Psoas muscle (tissue), 7 donors: ENCODE measurements at regions not wholly inside any gene's neighbourhood (a gene's known extent, or its start where the extent isn't known, plus 50 kb on each side); places are given as distances from the start of the nearest gene placed in this dataset.
"Not testable (repeated sequence)": the region's sequence is repeated elsewhere in the genome, so short reads cannot be mapped to it uniquely, and the experiment has no call there.

Experiments
- ATAC-seq, 4 donors: fragments of 200-7000 bp; cut with Tn5 transposase; one replicate each; pipeline ENCODE4 v1.9.1; 2020; ENCODE audit warnings: moderate library complexity in 3 of 4, mild to moderate bottlenecking in 2 of 4
- DNase-seq, 2 donors: peaks; one replicate each; pipeline ENCODE4 v3.0.0-alpha.2; 2020
- H3K27ac ChIP-seq: fragments of 200-600 bp; one replicate; pipeline ENCODE4 v1.8.0; 2022
- H3K27me3 ChIP-seq, 3 donors: fragments of 200-600 bp in 1 of 3; one replicate each; pipeline versions ENCODE4 v1.6.1 to v1.8.0; 2013 to 2022; ENCODE audit warnings: low read length in 2 of 3, mild to moderate bottlenecking in 2 of 3, moderate library complexity in 1 of 3; ENCODE audit not compliant: insufficient read depth in 3 of 3
- H3K36me3 ChIP-seq, 2 donors: fragments of 200-600 bp in 1 of 2; one replicate each; pipeline versions ENCODE4 v1.6.1 to v1.8.0; 2013 to 2022; ENCODE audit warnings: low read depth in 1 of 2, mild to moderate bottlenecking in 1 of 2, moderate library complexity in 1 of 2; ENCODE audit not compliant: insufficient read depth in 1 of 2
- H3K4me1 ChIP-seq: fragments of 200-600 bp; one replicate; pipeline ENCODE4 v1.8.0; 2022
- H3K4me3 ChIP-seq: fragments of 200-600 bp; one replicate; pipeline ENCODE4 v1.8.0; 2022; ENCODE audit warnings: mild to moderate bottlenecking
- H3K9me3 ChIP-seq: fragments of 200-600 bp; one replicate; pipeline ENCODE4 v1.8.0; 2022
- WGBS, 3 donors: extraction: QIAGEN DNeasy Blood & Tissue Kit; methylation state at CpG; one replicate each; pipeline versions ENCODE4 v1.1.6 to v1.1.7; 2013; 5-methylcytosine and 5-hydroxymethylcytosine counted together
- intact Hi-C, 2 donors: fragments of 100-400 bp; cut with DNase I; formaldehyde crosslinking; loops; one replicate each; pipeline versions ENCODE4 v1.11.0 to v1.14.2; 2022
- donor health status: healthy with polysubstance abuse.
- donor health status: DM: no; HTN: no; CAD: no; lungs with moderate emphysema.
- donor health status: Bipolar disorder and iron deficiency.
- donor health status: healthy.
- donor health status: DM: yes; HTN: yes; CAD: no.
- donor health status: DM: no; HTN: no; CAD: no.
- donor health status: DM: yes; HTN: yes; CAD: no.

DNA sequence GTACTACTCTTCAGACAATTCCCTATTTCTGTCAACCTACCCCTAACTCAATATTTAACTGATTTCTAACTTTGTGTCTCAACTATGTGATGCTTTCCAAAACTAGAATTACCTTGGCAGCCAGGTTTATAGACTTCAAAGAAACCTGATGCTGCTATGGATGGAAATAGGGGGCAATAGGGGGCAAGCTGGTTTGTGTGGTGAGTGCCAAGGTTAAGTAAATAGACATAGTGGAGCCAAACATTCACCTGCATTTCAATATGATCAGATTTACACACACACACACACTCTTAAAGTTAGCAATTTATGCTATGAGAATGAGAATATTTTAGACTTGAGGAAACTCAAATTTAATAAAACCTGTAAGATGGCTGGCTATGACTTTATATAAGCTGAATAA lies 784.6 kb downstream of the TTLL7 start:
- ATAC-seq, intact Hi-C loops, H3K27me3 ChIP-seq, DNase-seq, H3K36me3 ChIP-seq, H3K27ac ChIP-seq, H3K9me3 ChIP-seq, H3K4me3 ChIP-seq, H3K4me1 ChIP-seq: not testable (repeated sequence)

GRCh38 chr1:83213648-83214047 lies 785.3 kb downstream of the TTLL7 start:
- H3K4me1 ChIP-seq, H3K36me3 ChIP-seq, intact Hi-C loops, H3K9me3 ChIP-seq, ATAC-seq, H3K27ac ChIP-seq, H3K4me3 ChIP-seq, H3K27me3 ChIP-seq, DNase-seq: not testable (repeated sequence)
- 89 to 100% (median 92%) methylated on average over 2 to 3 of the region's 3 CpGs for WGBS, 3 donors

DNA sequence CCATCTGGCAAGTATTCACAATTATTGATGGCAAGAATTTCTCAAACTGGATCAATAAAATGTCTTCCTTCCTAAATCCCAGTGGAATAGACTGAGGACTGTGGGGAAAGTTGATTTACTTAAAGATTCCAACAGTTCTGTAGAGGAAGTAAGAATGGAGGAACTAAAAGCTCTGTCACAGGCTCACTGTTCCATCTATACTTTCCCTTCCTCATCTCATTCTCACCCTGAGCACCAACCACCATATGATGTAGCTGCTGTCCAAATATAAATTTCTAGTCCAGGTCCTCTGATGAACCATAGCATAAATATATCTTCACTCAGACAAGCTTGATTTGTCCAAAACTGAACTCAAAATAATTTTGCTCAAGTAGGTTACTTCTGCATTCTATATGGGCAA lies 786.9 kb downstream of the TTLL7 start:
- DNase-seq, H3K4me3 ChIP-seq, H3K27ac ChIP-seq, H3K27me3 ChIP-seq, H3K4me1 ChIP-seq, H3K36me3 ChIP-seq, intact Hi-C loops, H3K9me3 ChIP-seq, ATAC-seq: not testable (repeated sequence)

DNA sequence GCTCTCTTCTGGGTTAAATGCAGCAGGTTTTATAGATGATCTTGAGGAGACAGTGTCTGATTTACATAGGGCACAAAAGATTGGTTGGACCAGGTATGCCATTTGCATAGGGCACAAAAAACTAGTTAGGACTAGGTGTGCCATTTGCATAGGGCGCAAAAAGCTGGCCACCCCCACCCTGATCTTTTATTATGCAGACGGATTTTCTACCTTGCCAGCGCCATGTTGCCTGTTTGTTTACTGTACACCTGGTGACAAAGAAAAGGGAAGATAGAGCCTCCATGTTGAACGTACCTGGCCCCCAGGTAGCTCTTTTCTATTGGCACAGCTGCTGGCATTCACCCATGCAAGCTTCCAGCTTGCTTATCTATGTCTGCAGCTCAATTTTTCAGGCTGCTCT lies 790.4 kb downstream of the TTLL7 start:
- H3K4me3 ChIP-seq, H3K36me3 ChIP-seq, intact Hi-C loops, H3K9me3 ChIP-seq, DNase-seq, H3K27me3 ChIP-seq, H3K4me1 ChIP-seq, H3K27ac ChIP-seq, ATAC-seq: not testable (repeated sequence)
- 92 to 95% (median 92%) methylated on average over 4 of the region's 4 CpGs for WGBS, 3 donors

DNA sequence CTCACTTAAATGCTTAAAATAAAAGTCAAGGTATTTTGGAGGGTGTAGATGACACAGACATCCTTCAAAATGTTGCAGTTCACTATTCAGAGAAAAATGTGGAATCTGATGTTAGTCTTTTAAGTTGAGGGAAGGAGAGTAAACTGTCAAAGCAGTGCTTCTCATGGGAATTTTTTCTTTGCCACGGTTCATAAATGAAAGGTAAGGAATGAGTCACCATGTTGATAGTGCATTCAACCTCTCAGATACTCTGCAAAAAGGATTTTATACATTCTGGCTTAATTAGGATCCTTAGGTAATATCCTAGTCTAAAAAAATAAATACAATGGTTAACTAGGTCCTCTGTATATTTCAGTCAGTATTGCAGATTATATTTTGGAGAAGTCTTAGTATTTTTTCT lies 804.3 kb downstream of the TTLL7 start:
- 41 to 69% (median 54%) methylated on average over 1 of the region's 1 CpG for WGBS, 3 donors
- H3K36me3 ChIP-seq, intact Hi-C loops, H3K27me3 ChIP-seq, DNase-seq, H3K27ac ChIP-seq, H3K9me3 ChIP-seq, H3K4me1 ChIP-seq, H3K4me3 ChIP-seq, ATAC-seq: not testable (repeated sequence)

GRCh38 chr1:83182033-83182728 lies 816.8 kb downstream of the TTLL7 start:
- H3K9me3 ChIP-seq, H3K4me3 ChIP-seq, intact Hi-C loops, H3K36me3 ChIP-seq, ATAC-seq, H3K4me1 ChIP-seq, DNase-seq, H3K27me3 ChIP-seq, H3K27ac ChIP-seq: not testable (repeated sequence)
- WGBS, 3 donors = 83 to 94% (median 89%) methylated on average over 24 to 26 of the region's 26 CpGs

DNA sequence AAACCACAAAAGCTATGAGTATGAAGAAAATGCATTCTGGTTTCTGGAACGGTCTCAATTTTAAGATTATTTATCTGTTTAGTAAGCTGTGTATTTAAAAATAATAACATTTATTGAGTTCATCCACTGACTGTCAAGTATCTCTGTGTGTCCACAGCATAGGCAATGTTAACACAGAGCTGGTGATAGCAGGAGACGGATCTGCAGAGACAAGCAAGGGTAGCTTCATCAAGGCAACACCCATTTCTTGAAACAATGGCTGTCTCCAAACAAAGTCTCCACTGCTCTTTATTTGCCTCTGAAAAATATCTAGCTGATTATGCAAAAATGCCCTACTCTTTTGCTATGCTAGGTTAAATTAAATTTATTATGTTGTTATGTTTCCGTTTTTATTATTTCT lies 818.3 kb downstream of the TTLL7 start:
- H3K36me3 ChIP-seq, ATAC-seq, intact Hi-C loops, H3K9me3 ChIP-seq, H3K27me3 ChIP-seq, H3K27ac ChIP-seq, H3K4me3 ChIP-seq, H3K4me1 ChIP-seq, DNase-seq: not testable (repeated sequence)
- 50 to 71% (median 51%) methylated on average over 3 of the region's 3 CpGs for WGBS, 3 donors

- H3K4me1 ChIP-seq, H3K9me3 ChIP-seq, intact Hi-C loops, DNase-seq, H3K4me3 ChIP-seq, H3K27me3 ChIP-seq, H3K36me3 ChIP-seq, ATAC-seq, H3K27ac ChIP-seq: not testable (repeated sequence)
- 81 to 96% (median 90%) methylated on average over 7 to 8 of the region's 9 CpGs for WGBS, 3 donors
Measured at GRCh38 chr1:83167634-83168033, 831.3 kb downstream of the TTLL7 start.

DNA sequence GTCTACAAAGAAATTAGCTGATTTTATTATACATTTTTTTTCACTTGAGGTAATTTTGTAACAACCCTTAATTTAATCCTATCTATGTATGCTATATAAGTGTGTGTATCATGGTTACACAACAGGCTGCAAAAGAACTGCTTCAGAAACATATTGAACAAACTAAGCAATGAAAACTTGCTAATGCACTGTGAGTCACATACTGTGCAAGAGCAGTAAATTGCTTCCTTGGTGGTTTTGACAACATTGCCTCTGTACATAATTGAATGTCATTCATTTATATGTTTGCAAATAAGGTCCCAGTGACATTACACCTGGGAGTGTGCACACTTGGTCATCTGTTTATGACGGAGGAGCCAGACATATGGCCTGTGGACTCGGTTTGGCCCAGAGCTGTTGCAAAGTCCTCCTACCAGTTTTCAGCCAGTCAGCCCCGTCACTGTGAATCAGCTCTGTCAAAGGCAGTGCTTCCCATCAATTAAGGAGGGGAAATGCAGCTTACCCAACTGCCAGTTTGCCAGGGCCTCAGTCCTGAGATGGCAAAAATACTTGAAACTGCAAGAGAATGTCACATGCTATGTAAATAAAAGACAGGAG lies 835.0 kb downstream of the TTLL7 start:
- WGBS, 3 donors = 76 to 84% (median 77%) methylated on average over 3 of the region's 3 CpGs
- DNase-seq, H3K36me3 ChIP-seq, intact Hi-C loops, H3K4me1 ChIP-seq, H3K27ac ChIP-seq, ATAC-seq, H3K4me3 ChIP-seq, H3K9me3 ChIP-seq, H3K27me3 ChIP-seq: not testable (repeated sequence)

GRCh38 chr1:83158924-83159323 lies 840.0 kb downstream of the TTLL7 start:
- H3K4me1 ChIP-seq, H3K4me3 ChIP-seq, H3K27me3 ChIP-seq, intact Hi-C loops, H3K27ac ChIP-seq, DNase-seq, H3K9me3 ChIP-seq, H3K36me3 ChIP-seq, ATAC-seq: not testable (repeated sequence)
- WGBS, 3 donors = no CpG with 5 or more reads among the region's 1 CpG

- H3K4me3 ChIP-seq, DNase-seq, H3K4me1 ChIP-seq, intact Hi-C loops, H3K36me3 ChIP-seq, H3K27ac ChIP-seq, ATAC-seq, H3K27me3 ChIP-seq, H3K9me3 ChIP-seq: not testable (repeated sequence)
- WGBS, 3 donors = 82 to 93% (median 90%) methylated on average over 1 of the region's 1 CpG
Measured at GRCh38 chr1:83154306-83154705, 844.6 kb downstream of the TTLL7 start.
